H1 (cell line): ENCODE measurements at regions not wholly inside any gene's neighbourhood (a gene's known extent, or its start where the extent isn't known, plus 50 kb on each side); places are given as distances from the start of the nearest gene placed in this dataset.

Source experiments
- CTCF ChIA-PET: fragments of 300-600 bp; sonication (Branson Sonifier 250); formaldehyde crosslinking; loops from one replicate; lab custom pipeline; 2021; ENCODE audit not compliant: partially characterized antibody; lab: Charles Lee
- POLR2A ChIA-PET: fragments of 300-600 bp; sonication (Branson Sonifier 250); formaldehyde crosslinking; loops from one replicate; lab custom pipeline; 2021; ENCODE audit warnings: inconsistent platforms; ENCODE audit not compliant: partially characterized antibody; lab: Charles Lee
- DNase-seq, 2 experiments: peaks; one replicate each; pipeline versions ENCODE4 v3.0.0 to v3.0.0-alpha.2; 2010 to 2022; ENCODE audit warnings: low spot score in 2 of 2, low read depth in 1 of 2, mixed read lengths in 1 of 2
- FAIRE-seq: peaks from 2 replicates; lab custom pipeline; 2011; peaks lifted over from hg19 to GRCh38; lab: Jason Lieb, UNC
- H2AFZ ChIP-seq: 2 replicates; pipeline ENCODE4 v1.8.1; 2012; ENCODE audit warnings: low read length, inconsistent platforms
- H2AK5ac ChIP-seq: 2 replicates; pipeline ENCODE4 v1.6.1; 2013; ENCODE audit warnings: low read depth, low read length
- H2BK120ac ChIP-seq: replicated peaks from 2 replicates; pipeline ENCODE3; 2013; ENCODE audit warnings: low read depth, low read length, inconsistent platforms
- H2BK12ac ChIP-seq: 2 replicates; pipeline ENCODE4 v1.6.1; 2013; ENCODE audit warnings: low read depth, low read length
- H2BK15ac ChIP-seq: 2 replicates; pipeline ENCODE4 v1.6.1; 2013; ENCODE audit warnings: low read length
- H2BK20ac ChIP-seq: 2 replicates; pipeline ENCODE4 v1.6.1; 2013; ENCODE audit warnings: low read length
- H2BK5ac ChIP-seq: 2 replicates; pipeline ENCODE4 v1.6.1; 2013; ENCODE audit warnings: low read depth, low read length
- H3K14ac ChIP-seq: 2 replicates; pipeline ENCODE4 v1.6.1; 2013; ENCODE audit warnings: inconsistent platforms; ENCODE audit not compliant: insufficient read length
- H3K18ac ChIP-seq: 2 replicates; pipeline ENCODE4 v1.6.1; 2013; ENCODE audit warnings: low read length; ENCODE audit errors: extremely low read depth
- H3K23ac ChIP-seq: 2 replicates; pipeline ENCODE4 v1.6.1; 2013; ENCODE audit warnings: inconsistent platforms; ENCODE audit not compliant: insufficient read length
- H3K23me2 ChIP-seq: 2 replicates; pipeline ENCODE4 v1.6.1; 2013; ENCODE audit warnings: low read depth, low read length
- H3K27ac ChIP-seq: 2 replicates; pipeline ENCODE4 v1.6.1; 2011; ENCODE audit warnings: low read depth, low read length, inconsistent platforms
- H3K27me3 ChIP-seq, 4 experiments: replicated peaks in 1 of 4; 1 replicate in 1 of 4; 2 replicates in 3 of 4; pipeline versions ENCODE4 v1.6.1 to v1.8.1; 2011 to 2013; ENCODE audit warnings: low read length in 3 of 4, mild to moderate bottlenecking in 3 of 4, inconsistent platforms in 2 of 4, mixed read lengths in 2 of 4, moderate library complexity in 1 of 4; ENCODE audit not compliant: control insufficient read depth in 3 of 4, insufficient read depth in 3 of 4; ENCODE audit errors: extremely low read depth in 1 of 4
- H3K36me3 ChIP-seq, 4 experiments: 2 replicates each; pipeline versions ENCODE4 v1.6.1 to v1.8.1; 2011 to 2013; ENCODE audit warnings: mild to moderate bottlenecking in 4 of 4, low read length in 3 of 4, moderate library complexity in 2 of 4, control low read depth in 1 of 4, inconsistent platforms in 1 of 4; ENCODE audit not compliant: insufficient read depth in 4 of 4, control insufficient read depth in 2 of 4
- H3K4ac ChIP-seq: replicated peaks from 2 replicates; pipeline ENCODE3; 2013; ENCODE audit warnings: low read length, low read depth, mixed read lengths, inconsistent platforms; ENCODE audit not compliant: insufficient read length
- H3K4me1 ChIP-seq, 4 experiments: replicated peaks in 1 of 4; 1 replicate in 1 of 4; 2 replicates in 3 of 4; pipeline versions ENCODE4 v1.6.1 to v1.8.1; 2011 to 2013; ENCODE audit warnings: low read length in 3 of 4, inconsistent platforms in 2 of 4, mixed read lengths in 1 of 4; ENCODE audit not compliant: insufficient read depth in 4 of 4, control insufficient read depth in 3 of 4
- H3K4me2 ChIP-seq, 2 experiments: 2 replicates each; pipeline versions ENCODE4 v1.6.1 to v1.8.1; 2011 to 2013; ENCODE audit warnings: low read depth in 2 of 2, low read length in 2 of 2, control low read depth in 1 of 2, inconsistent platforms in 1 of 2, mild to moderate bottlenecking in 1 of 2; ENCODE audit not compliant: insufficient read depth in 1 of 2
- H3K4me3 ChIP-seq, 4 experiments: fragments of 200-600, 300-600 bp in 1 of 4; sonication (generic), shearing (Covaris generic), sonication (Bioruptor Twin) in 1 of 4; 2 replicates each; pipeline versions ENCODE4 v1.5.1 to v1.8.1; 2011 to 2016; ENCODE audit warnings: low read length in 4 of 4, low read depth in 3 of 4, control low read depth in 2 of 4, inconsistent platforms in 2 of 4, mild to moderate bottlenecking in 2 of 4, mixed read lengths in 1 of 4, moderate library complexity in 1 of 4; ENCODE audit not compliant: insufficient read depth in 2 of 4; ENCODE audit errors: extremely low read depth in 1 of 4
- H3K56ac ChIP-seq: replicated peaks from 2 replicates; pipeline ENCODE3; 2013; ENCODE audit warnings: low read depth, mild to moderate bottlenecking, mixed read lengths, low read length, inconsistent platforms; ENCODE audit not compliant: insufficient read length
- H3K79me1 ChIP-seq: 2 replicates; pipeline ENCODE4 v1.6.1; 2013; ENCODE audit warnings: low read depth, low read length, control low read depth
- H3K79me2 ChIP-seq, 2 experiments: 2 replicates each; pipeline versions ENCODE4 v1.6.1 to v1.8.1; 2012 to 2013; ENCODE audit warnings: low read length in 2 of 2, mild to moderate bottlenecking in 2 of 2, inconsistent platforms in 1 of 2; ENCODE audit not compliant: insufficient read depth in 2 of 2, control insufficient read depth in 1 of 2
- H3K9ac ChIP-seq, 4 experiments: replicated peaks in 1 of 4; 1 replicate in 1 of 4; 2 replicates in 3 of 4; pipeline versions ENCODE4 v1.6.1 to v1.8.1; 2011 to 2013; ENCODE audit warnings: low read depth in 3 of 4, low read length in 3 of 4, control low read depth in 2 of 4, mild to moderate bottlenecking in 2 of 4, moderate library complexity in 2 of 4, inconsistent platforms in 1 of 4; ENCODE audit errors: extremely low read depth in 1 of 4
- H3K9me3 ChIP-seq, 2 experiments: 2 replicates each; pipeline versions ENCODE4 v1.6.1 to v1.8.1; 2012 to 2013; ENCODE audit warnings: mild to moderate bottlenecking in 2 of 2, moderate library complexity in 2 of 2, control low read depth in 1 of 2, inconsistent platforms in 1 of 2, low read depth in 1 of 2, low read length in 1 of 2, mixed read lengths in 1 of 2; ENCODE audit not compliant: insufficient read depth in 2 of 2
- H4K20me1 ChIP-seq, 2 experiments: replicated peaks in 1 of 2; 2 replicates each; pipeline versions ENCODE3 to v1.8.1; 2011 to 2013; ENCODE audit warnings: inconsistent platforms in 2 of 2, low read length in 2 of 2, mild to moderate bottlenecking in 1 of 2; ENCODE audit not compliant: insufficient read depth in 2 of 2, control insufficient read depth in 1 of 2
- H4K5ac ChIP-seq: 2 replicates; pipeline ENCODE4 v1.6.1; 2013; ENCODE audit warnings: low read length, low read depth, mixed read lengths, inconsistent platforms; ENCODE audit not compliant: insufficient read length
- H4K8ac ChIP-seq: 2 replicates; pipeline ENCODE4 v1.8.0; 2013; ENCODE audit warnings: mild to moderate bottlenecking, moderate library complexity, low read length, inconsistent platforms; ENCODE audit not compliant: insufficient read depth; ENCODE audit errors: extremely low read depth
- H4K91ac ChIP-seq: replicated peaks from 2 replicates; pipeline ENCODE3; 2013; ENCODE audit warnings: low read length, mixed read lengths, inconsistent platforms; ENCODE audit not compliant: insufficient read length
- ASH2L ChIP-seq: fragments of 200-600, 300-600 bp; sonication (generic); IDR thresholded peaks from one replicate; pipeline ENCODE4 v1.7.1; 2017; ENCODE audit warnings: low read length
- BRCA1 ChIP-seq: IDR thresholded peaks from 2 replicates; pipeline ENCODE4 v1.6.1; 2012; ENCODE audit warnings: low read depth, low read length, improper control_type of control experiment
- FOSL1 ChIP-seq: IDR thresholded peaks from 2 replicates; pipeline ENCODE4 v1.6.1; 2011; ENCODE audit warnings: mild to moderate bottlenecking, low read depth, low read length, moderate library complexity; ENCODE audit not compliant: insufficient read depth
- JUN ChIP-seq: IDR thresholded peaks from 2 replicates; pipeline ENCODE4 v1.6.1; 2011; ENCODE audit warnings: low read depth, mild to moderate bottlenecking, improper control_type of control experiment, low read length
- MAFK ChIP-seq: IDR thresholded peaks from 2 replicates; pipeline ENCODE4 v1.6.1; 2012; ENCODE audit warnings: low read depth, mild to moderate bottlenecking, improper control_type of control experiment, low read length
- RAD21 ChIP-seq, 2 experiments: IDR thresholded peaks in 1 of 2; conservative IDR thresholded peaks in 1 of 2; 2 replicates each; pipeline ENCODE4 v1.6.1; 2011; ENCODE audit warnings: low read depth in 2 of 2, low read length in 2 of 2, improper control_type of control experiment in 1 of 2, inconsistent platforms in 1 of 2, mild to moderate bottlenecking in 1 of 2, moderate library complexity in 1 of 2
- RNF2 ChIP-seq: fragments of 200-900, 300-1000 bp; sonication (generic); IDR thresholded peaks from 2 replicates; pipeline ENCODE4 v1.7.1; 2016; ENCODE audit warnings: borderline replicate concordance, low read depth, mild to moderate bottlenecking, antibody characterized with exemption, low read length; ENCODE audit not compliant: poor library complexity, severe bottlenecking; ENCODE audit errors: missing control alignments
- SIX5 ChIP-seq: IDR thresholded peaks from 2 replicates; pipeline ENCODE4 v1.6.1; 2011; ENCODE audit warnings: mild to moderate bottlenecking, low read depth, low read length
- TAF1 ChIP-seq: IDR thresholded peaks from 2 replicates; pipeline ENCODE4 v1.6.1; 2011; ENCODE audit warnings: mild to moderate bottlenecking, low read depth, low read length
- WGBS, 2 experiments: shearing (Covaris generic) in 1 of 2; methylation state at CpG; one replicate each; pipeline versions ENCODE4 v1.1.6 to v1.1.7; 2013 to 2015; ENCODE audit warnings: low lambda C conversion rate in 2 of 2, mixed read lengths in 2 of 2, inconsistent platforms in 1 of 2, low coverage in 1 of 2, missing lambda C conversion rate in 1 of 2; ENCODE audit not compliant: insufficient replicate concordance in 2 of 2, insufficient coverage in 1 of 2, insufficient read length in 1 of 2; ENCODE audit errors: extremely low coverage in 1 of 2, missing lambda C conversion rate in 1 of 2; 5-methylcytosine and 5-hydroxymethylcytosine counted together
- TF ChIP-seq, protein P1 (sequence below), 3 experiments: IDR thresholded peaks; 1 replicate in 2 of 3; 2 replicates in 1 of 3; pipeline versions ENCODE4 v1.5.1 to v1.6.1; 2011; ENCODE audit warnings: low read length in 3 of 3, mild to moderate bottlenecking in 3 of 3, inconsistent platforms in 2 of 3, low read depth in 1 of 3, moderate library complexity in 1 of 3; ENCODE audit not compliant: insufficient read depth in 1 of 3; ENCODE audit errors: control extremely low read depth in 1 of 3

- H2AK5ac ChIP-seq, result no peak overlapping the region
- H4K91ac ChIP-seq, result no peak overlapping the region
- H3K18ac ChIP-seq, result no peak overlapping the region; the same call in 1 of the 2 replicates
- POLR2A ChIA-PET, result no interaction called here
- H3K23me2 ChIP-seq, result no peaks in the 10 kb centered on the region; the same call in 1 of the 2 replicates
- H3K56ac ChIP-seq, result no peak overlapping the region
- H2BK20ac ChIP-seq, result peak overlapping the region; percentile 48; the same call in 1 of the 2 replicates
- H4K8ac ChIP-seq, result no peak overlapping the region
- FAIRE-seq (peak; percentile 80), DNase-seq (peak; percentile 21 to 56)
- no peaks in the 10 kb centered on the region for H4K20me1 ChIP-seq
- no peak overlapping the region for H2BK5ac ChIP-seq
- H3K4me2 ChIP-seq, result no peak overlapping the region
- no peak overlapping the region for H4K5ac ChIP-seq
- CTCF ChIA-PET, result interaction anchor here (0.6 to 3.8 kb wide), 7 partner anchors 11 to 423 kb away, joined by 3 to 31 read pairs (median 4); no protein-coding TSS in a partner anchor
- H3K27me3 ChIP-seq, result no peaks in the 10 kb centered on the region
- no peak overlapping the region for H3K14ac ChIP-seq
- H2BK12ac ChIP-seq, result no peak overlapping the region
- no peak overlapping the region for H2BK15ac ChIP-seq
- H3K27ac ChIP-seq, result no peak overlapping the region
- no peak overlapping the region for H2BK120ac ChIP-seq
- no peak overlapping the region for H3K4me3 ChIP-seq
- no peaks in the 10 kb centered on the region; a peak in 1 of 8 replicates for H3K36me3 ChIP-seq
- 69% methylated on average over 1 of the region's 1 CpG; no CpG with 5 or more reads in 1 of the 2 experiments for WGBS, 2 experiments
- peaks cover 11 to 14% of the 10 kb centered on the region in 2 experiments for H3K9me3 ChIP-seq
- no peak overlapping the region for H3K4ac ChIP-seq
- H3K9ac ChIP-seq, result no peak overlapping the region
- H3K79me2 ChIP-seq, result no peaks in the 10 kb centered on the region
- no peaks in the 10 kb centered on the region for H3K79me1 ChIP-seq
- no peak overlapping the region for H3K23ac ChIP-seq
- H3K4me1 ChIP-seq, result peaks cover 2 to 11% (median 5%) of the 10 kb centered on the region in 4 experiments; a peak in 6 of 7 replicates
- no peak overlapping the region for H2AFZ ChIP-seq
- TF ChIP-seq SIX5 (no peak), MAFK (no peak), ASH2L (no peak), RAD21 (IDR thresholded peaks at IDR 0.05 in 1 of 2, conservative IDR thresholded peaks at IDR 0.05 in 1 of 2; ENCODE audit: low read depth in 2 of 2, low read length in 2 of 2) (peak; percentile 82 to 90), BRCA1 (no peak), RNF2 (no peak), TAF1 (no peak), JUN (no peak), FOSL1 (no peak)
- TF ChIP-seq, protein P1, sequence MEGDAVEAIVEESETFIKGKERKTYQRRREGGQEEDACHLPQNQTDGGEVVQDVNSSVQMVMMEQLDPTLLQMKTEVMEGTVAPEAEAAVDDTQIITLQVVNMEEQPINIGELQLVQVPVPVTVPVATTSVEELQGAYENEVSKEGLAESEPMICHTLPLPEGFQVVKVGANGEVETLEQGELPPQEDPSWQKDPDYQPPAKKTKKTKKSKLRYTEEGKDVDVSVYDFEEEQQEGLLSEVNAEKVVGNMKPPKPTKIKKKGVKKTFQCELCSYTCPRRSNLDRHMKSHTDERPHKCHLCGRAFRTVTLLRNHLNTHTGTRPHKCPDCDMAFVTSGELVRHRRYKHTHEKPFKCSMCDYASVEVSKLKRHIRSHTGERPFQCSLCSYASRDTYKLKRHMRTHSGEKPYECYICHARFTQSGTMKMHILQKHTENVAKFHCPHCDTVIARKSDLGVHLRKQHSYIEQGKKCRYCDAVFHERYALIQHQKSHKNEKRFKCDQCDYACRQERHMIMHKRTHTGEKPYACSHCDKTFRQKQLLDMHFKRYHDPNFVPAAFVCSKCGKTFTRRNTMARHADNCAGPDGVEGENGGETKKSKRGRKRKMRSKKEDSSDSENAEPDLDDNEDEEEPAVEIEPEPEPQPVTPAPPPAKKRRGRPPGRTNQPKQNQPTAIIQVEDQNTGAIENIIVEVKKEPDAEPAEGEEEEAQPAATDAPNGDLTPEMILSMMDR (IDR thresholded peaks at IDR 0.05; ENCODE audit: control extremely low read depth in 1 of 3, insufficient read depth in 1 of 3, low read depth in 1 of 3, low read length in 3 of 3), result peak; percentile 53 to 65 (median 59)
These were observed 361.8 kb downstream of the KCNRG start for GRCh38 chr13:50376895-50377575.
